Thymus (tissue), 11 donors: ENCODE measurements at regions not wholly inside any gene's neighbourhood (a gene's known extent, or its start where the extent isn't known, plus 50 kb on each side); places are given as distances from the start of the nearest gene placed in this dataset.
"Not testable (repeated sequence)": the region's sequence is repeated elsewhere in the genome, so short reads cannot be mapped to it uniquely, and the experiment has no call there.

Experiments used
- DNase-seq, 9 donors: peaks; one replicate each; pipeline ENCODE4 v3.0.0-alpha.2; 2013; ENCODE audit warnings: low spot score in 9 of 9, low read depth in 6 of 9, missing footprints in 1 of 9
- H3K27ac ChIP-seq, 2 donors: one replicate each; pipeline ENCODE4 v1.5.1; 2013; ENCODE audit warnings: control low read depth in 1 of 2, low read depth in 1 of 2, low read length in 1 of 2, mild to moderate bottlenecking in 1 of 2, moderate library complexity in 1 of 2
- H3K27me3 ChIP-seq, 2 donors: one replicate each; pipeline ENCODE4 v1.5.1; 2013; ENCODE audit warnings: low read length in 1 of 2; ENCODE audit not compliant: control insufficient read depth in 2 of 2, insufficient read depth in 1 of 2
- H3K36me3 ChIP-seq, 2 donors: one replicate each; pipeline ENCODE4 v1.5.1; 2013; ENCODE audit warnings: low read length in 1 of 2, mild to moderate bottlenecking in 1 of 2, moderate library complexity in 1 of 2; ENCODE audit not compliant: control insufficient read depth in 2 of 2, insufficient read depth in 2 of 2
- H3K4me1 ChIP-seq, 2 donors: one replicate each; pipeline ENCODE4 v1.5.1; 2013; ENCODE audit warnings: low read length in 2 of 2; ENCODE audit not compliant: control insufficient read depth in 2 of 2, insufficient read depth in 2 of 2
- H3K4me3 ChIP-seq, 2 donors: one replicate each; pipeline ENCODE4 v1.5.1; 2013; ENCODE audit warnings: low read length in 2 of 2, control low read depth in 1 of 2, mild to moderate bottlenecking in 1 of 2
- H3K9me3 ChIP-seq, 2 donors: one replicate each; pipeline ENCODE4 v1.5.1; 2013; ENCODE audit warnings: low read length in 1 of 2, mild to moderate bottlenecking in 1 of 2; ENCODE audit not compliant: control insufficient read depth in 2 of 2, insufficient read depth in 1 of 2
- WGBS: extraction: QIAGEN DNeasy Blood & Tissue Kit; methylation state at CpG from one replicate; pipeline ENCODE4 v1.1.7; 2013; 5-methylcytosine and 5-hydroxymethylcytosine counted together
- donor health status: healthy.

DNA sequence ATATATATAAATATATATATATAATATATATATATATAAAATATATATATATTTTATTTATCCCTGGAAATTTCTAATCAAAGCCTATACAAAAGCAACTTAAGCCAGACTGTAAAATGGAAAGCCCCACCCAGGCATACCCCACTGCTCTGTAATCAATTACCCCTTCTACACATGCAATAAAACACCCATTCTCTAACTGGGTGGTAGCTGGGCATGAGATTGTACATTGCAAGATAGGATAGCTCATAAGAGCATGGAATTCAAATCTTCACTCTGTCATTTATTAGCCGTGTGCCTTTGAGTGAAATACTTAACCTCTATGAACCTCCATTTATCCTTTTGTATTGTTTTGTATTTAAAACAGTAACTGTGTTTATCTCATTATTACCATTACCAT, 405.3 kb upstream of the SLC30A5 start:
- 96% methylated on average over 1 of the region's 1 CpG for WGBS
- no peak overlapping the region for H3K4me3 ChIP-seq
- H3K27ac ChIP-seq: no peak overlapping the region
- no peaks in the 10 kb centered on the region for H3K27me3 ChIP-seq
- no peak for DNase-seq
- H3K4me1 ChIP-seq: no peaks in the 10 kb centered on the region
- H3K9me3 ChIP-seq: peaks cover 0 to 8% of the 10 kb centered on the region in 2 donors
- no peaks in the 10 kb centered on the region for H3K36me3 ChIP-seq

DNA sequence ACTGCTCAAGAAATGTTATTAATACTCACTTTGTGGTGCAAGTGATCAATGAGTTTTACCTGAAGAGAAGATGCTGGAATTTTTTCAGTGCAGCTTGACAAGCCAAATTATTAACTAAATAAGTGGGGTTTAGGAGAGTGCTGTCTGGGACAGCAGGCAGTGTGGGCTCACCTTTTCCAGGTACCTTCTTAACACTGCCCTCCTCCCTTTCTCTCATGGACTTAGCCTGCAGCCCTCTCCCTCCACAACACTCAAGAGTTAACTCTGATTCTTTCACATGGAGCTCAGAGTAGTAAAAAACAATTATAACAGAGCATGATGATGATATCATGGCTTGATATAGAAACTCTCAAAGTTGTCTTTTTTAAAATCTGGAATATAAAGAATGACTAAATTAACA, 404.8 kb upstream of the SLC30A5 start:
- H3K27ac ChIP-seq: no peak overlapping the region
- no peaks in the 10 kb centered on the region for H3K4me1 ChIP-seq
- H3K36me3 ChIP-seq: no peaks in the 10 kb centered on the region
- H3K4me3 ChIP-seq: no peak overlapping the region
- no peak for DNase-seq
- H3K9me3 ChIP-seq: peaks cover 0 to 8% of the 10 kb centered on the region in 2 donors
- no peaks in the 10 kb centered on the region for H3K27me3 ChIP-seq

DNA sequence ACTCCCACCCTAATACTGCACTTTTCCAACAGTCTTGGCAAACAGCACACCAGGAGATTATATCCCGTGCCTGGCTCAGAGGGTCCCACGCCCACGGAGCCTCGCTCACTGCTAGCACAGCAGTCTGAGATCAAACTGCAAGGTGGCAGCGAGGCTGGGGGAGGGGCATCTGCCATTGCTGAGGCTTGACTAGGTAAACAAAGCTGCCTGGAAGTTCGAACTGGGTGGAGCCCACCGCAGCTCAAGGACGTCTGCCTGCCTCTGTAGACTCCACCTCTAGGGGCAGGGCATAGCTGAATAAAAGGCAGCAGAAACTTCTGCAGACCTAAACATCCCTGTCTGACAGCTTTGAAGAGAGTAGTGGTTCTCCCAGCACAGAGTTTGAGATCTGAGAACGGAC, 401.9 kb upstream of the SLC30A5 start:
- H3K4me3 ChIP-seq: not testable (repeated sequence)
- 93% methylated on average over 9 of the region's 9 CpGs for WGBS

DNA sequence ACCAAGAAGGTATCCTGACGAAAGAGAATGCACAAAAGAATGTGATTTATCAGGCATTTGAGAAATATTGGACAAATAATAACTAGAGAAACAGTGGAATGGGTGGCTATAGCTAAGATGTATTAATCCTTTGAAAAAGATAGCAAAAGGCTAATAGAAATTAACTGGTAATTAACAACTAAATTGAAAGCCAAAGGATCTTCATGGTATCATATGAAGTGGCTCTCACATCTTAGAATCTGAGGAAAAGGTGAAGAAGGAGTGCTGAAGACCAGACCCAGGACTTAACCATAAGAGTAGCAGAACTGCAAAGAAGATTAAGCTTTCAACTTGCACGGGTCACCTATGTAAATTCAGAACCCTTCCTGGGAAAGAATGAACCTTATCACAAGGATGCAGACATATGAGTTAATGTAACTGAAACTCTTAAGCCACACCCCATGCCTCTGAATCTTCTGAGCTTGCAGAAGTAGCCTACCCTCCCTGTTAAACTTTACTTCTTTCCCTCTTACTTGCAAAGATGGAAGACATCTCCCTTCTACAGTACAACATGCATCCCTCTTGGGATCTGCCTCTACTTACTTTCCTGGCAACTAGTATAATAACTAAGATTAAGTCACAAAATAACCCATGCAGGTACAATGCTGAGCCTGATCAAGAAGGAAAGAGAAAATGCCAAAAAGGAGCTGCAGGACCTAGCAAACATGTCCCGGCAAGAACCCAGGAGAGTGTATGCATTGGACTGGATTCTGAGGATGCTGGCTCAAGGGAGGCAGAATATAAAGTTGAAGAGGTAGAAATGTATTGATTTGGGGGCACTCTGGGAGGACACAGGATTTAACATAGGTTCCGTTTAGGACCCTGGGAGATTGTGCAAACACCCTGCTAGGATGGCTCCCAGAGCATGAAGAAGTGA, 395.5 kb upstream of the SLC30A5 start:
- Histone ChIP-seq H3K4me3 (no peak overlapping the region), H3K27me3 (no peaks in the 10 kb centered on the region), H3K36me3 (no peaks in the 10 kb centered on the region), H3K27ac (no peak overlapping the region), H3K4me1 (no peaks in the 10 kb centered on the region), H3K9me3 (no peaks in the 10 kb centered on the region)
- 86% methylated on average over 4 of the region's 4 CpGs for WGBS
- DNase-seq: no peak

More for the DNA sequence above, 401.9 kb upstream of the SLC30A5 start:
- not testable (repeated sequence) for H3K27me3 ChIP-seq, H3K36me3 ChIP-seq, DNase-seq, H3K4me1 ChIP-seq, H3K9me3 ChIP-seq, H3K27ac ChIP-seq

DNA sequence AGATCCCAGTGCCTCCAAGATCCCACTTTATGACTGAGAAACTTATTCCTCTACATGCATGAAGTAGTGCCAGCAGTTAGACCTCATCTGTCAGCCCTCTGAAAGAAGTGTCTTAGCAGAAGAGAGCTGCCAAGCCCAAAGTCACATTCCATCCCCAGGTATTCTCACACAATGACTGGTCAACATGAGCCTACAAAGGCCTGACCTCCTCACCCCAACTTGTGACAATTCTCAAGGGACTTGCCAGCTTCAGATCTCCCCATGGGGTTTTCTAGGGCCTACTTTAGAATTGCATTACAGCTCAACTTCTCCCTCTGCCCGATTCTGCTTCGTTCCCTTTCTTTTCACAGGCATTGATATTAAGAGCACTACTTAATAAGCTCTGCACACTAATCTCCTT, 393.8 kb upstream of the SLC30A5 start:
- Histone ChIP-seq H3K36me3 (no peaks in the 10 kb centered on the region), H3K9me3 (no peaks in the 10 kb centered on the region), H3K27me3 (no peaks in the 10 kb centered on the region), H3K27ac (no peak overlapping the region), H3K4me3 (no peak overlapping the region), H3K4me1 (no peaks in the 10 kb centered on the region)
- no peak for DNase-seq
- WGBS: 96% methylated on average over 2 of the region's 2 CpGs

DNA sequence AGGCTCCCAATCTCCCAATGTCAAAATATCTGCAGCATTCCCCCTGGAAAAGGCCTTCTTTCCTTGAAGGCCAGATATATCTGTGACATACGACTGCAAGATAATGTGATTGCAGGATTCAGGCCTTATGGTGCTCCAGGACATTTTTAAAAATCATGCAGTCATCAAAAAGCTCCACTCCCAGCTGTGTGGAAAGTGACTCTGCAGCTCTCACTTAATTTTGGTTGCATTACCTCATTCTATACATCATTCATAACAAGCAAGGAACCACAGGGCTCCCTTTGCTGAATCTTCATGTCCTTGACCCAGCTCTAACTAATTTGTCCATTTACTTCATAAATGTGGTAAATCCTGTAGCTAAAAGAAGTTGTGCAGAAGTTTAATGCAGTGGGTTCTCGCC, 386.2 kb upstream of the SLC30A5 start:
- Histone ChIP-seq H3K9me3 (no peaks in the 10 kb centered on the region), H3K27ac (no peak overlapping the region), H3K27me3 (no peaks in the 10 kb centered on the region), H3K4me3 (no peak overlapping the region), H3K36me3 (no peaks in the 10 kb centered on the region), H3K4me1 (peaks cover 7 to 12% of the 10 kb centered on the region in 2 donors)
- 94% methylated on average over 2 of the region's 2 CpGs for WGBS
- DNase-seq: no peak

DNA sequence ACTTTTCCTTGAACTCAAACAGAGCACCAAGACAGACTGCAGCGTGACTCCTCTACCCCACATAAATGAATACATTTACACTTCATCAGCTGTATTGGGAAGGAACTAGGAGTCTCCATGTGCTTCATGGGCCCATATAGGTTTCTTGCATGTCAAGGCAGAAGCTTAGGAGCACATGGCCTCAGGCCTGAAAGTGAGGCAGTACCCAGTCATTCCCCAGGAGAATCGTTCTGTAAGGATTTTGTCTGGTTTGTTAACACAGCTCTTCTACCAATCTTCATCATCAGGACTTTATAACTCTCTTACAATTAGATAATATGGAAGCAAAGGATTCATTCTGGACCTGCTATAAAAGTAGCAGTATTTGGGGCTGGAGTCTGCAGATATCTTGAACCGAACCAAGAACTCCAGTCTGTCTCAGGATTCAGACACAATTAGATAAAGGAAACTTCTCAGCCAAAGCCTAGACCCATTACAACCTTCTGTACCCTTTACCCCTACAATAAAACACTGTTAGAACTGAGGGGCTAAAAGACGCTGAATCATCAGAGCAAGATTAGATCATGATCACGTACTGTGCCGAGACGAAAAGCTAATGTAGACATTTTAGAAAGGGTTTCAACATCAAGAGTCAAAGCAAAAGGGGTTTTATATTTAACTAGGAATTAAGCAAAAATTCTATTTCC, 385.5 kb upstream of the SLC30A5 start:
- Histone ChIP-seq H3K27me3 (no peaks in the 10 kb centered on the region), H3K9me3 (no peaks in the 10 kb centered on the region), H3K4me1 (peaks cover 7 to 14% of the 10 kb centered on the region in 2 donors), H3K4me3 (no peak overlapping the region), H3K36me3 (no peaks in the 10 kb centered on the region), H3K27ac (no peak overlapping the region)
- 98% methylated on average over 7 of the region's 7 CpGs for WGBS
- no peak for DNase-seq

DNA sequence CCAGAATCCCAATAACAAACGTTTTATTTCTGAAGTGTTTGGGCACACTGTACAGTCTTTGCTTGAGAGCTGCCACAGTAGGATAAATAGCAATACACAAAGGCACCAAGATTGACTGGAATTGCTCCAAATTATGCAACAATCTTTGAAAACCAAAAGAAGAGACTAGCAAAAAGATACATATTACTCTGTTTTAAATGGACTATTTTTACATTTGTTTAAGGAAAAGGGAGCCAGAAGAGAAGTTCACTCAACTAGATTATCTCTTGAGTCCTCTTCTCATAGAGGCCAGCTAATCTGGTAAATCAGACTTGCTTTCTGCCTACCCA, 385.0 kb upstream of the SLC30A5 start:
- Histone ChIP-seq H3K36me3 (no peaks in the 10 kb centered on the region), H3K27ac (no peak overlapping the region), H3K27me3 (no peaks in the 10 kb centered on the region), H3K9me3 (no peaks in the 10 kb centered on the region), H3K4me3 (no peak overlapping the region), H3K4me1 (peaks cover 7 to 14% of the 10 kb centered on the region in 2 donors)
- DNase-seq: no peak
- 89% methylated on average over 1 of the region's 1 CpG for WGBS

DNA sequence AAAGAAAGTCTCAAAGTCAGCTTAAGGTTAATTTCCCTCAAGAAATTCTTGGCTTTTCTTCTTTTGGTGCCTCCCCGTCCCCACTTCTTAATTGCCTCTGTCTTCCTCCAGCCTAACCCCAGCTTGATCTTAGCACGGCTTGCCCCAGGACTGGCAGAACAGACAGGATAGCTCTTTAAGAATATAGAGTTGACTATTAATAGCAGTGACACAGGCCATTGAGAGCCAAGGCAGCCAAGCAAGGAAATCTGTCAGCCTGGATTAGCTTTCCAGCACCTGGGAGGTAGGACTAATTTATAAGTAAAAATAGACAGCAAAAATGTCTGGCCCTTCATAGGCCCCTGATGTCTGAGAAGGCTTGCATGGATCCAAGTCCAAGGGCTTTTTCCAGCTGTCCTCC, 384.6 kb upstream of the SLC30A5 start:
- Histone ChIP-seq H3K36me3 (no peaks in the 10 kb centered on the region), H3K4me1 (peaks cover 7 to 14% of the 10 kb centered on the region in 2 donors), H3K4me3 (no peak overlapping the region), H3K27me3 (no peaks in the 10 kb centered on the region), H3K9me3 (no peaks in the 10 kb centered on the region), H3K27ac (no peak overlapping the region)
- WGBS: 99% methylated on average over 2 of the region's 2 CpGs
- DNase-seq: no peak
